Adrenal gland (tissue), 9 donors: ENCODE measurements at regions not wholly inside any gene's neighbourhood (a gene's known extent, or its start where the extent isn't known, plus 50 kb on each side); places are given as distances from the start of the nearest gene placed in this dataset.

ENCODE experiments used
- DNase-seq, 7 donors: peaks; one replicate each; pipeline ENCODE4 v3.0.0-alpha.2; 2019 to 2020
- H3K27ac ChIP-seq, 5 donors: fragments of 200-600 bp; sonication (generic) in 4 of 5; 1 replicate in 3 of 5; 2 replicates in 2 of 5; pipeline versions ENCODE4 v1.5.1 to v1.8.0; 2016 to 2020; ENCODE audit warnings: mild to moderate bottlenecking in 1 of 5
- H3K27me3 ChIP-seq: fragments of 200-600 bp; 2 replicates; pipeline ENCODE4 v1.8.0; 2021
- H3K36me3 ChIP-seq, 2 donors: fragments of 200-600 bp; replicated peaks in 1 of 2; 1 replicate in 1 of 2; 2 replicates in 1 of 2; pipeline versions ENCODE4 v1.5.1 to v1.8.0; 2018 to 2022
- H3K4me1 ChIP-seq, 2 donors: fragments of 200-600 bp; replicated peaks in 1 of 2; 1 replicate in 1 of 2; 2 replicates in 1 of 2; pipeline versions ENCODE4 v1.5.1 to v1.8.0; 2018 to 2021
- H3K4me3 ChIP-seq, 4 donors: fragments of 200-600 bp; sonication (generic) in 3 of 4; one replicate each; pipeline ENCODE4 v1.5.1; 2016 to 2018
- H3K9me3 ChIP-seq, 3 donors: fragments of 200-600 bp; sonication (generic) in 1 of 3; replicated peaks in 1 of 3; 1 replicate in 2 of 3; 2 replicates in 1 of 3; pipeline versions ENCODE4 v1.5.1 to v1.8.0; 2016 to 2021
- CTCF ChIP-seq, 6 experiments: fragments of 450-650 bp in 4 of 6; fragments of 200-600 bp in 2 of 6; sonication (generic) in 1 of 6; IDR thresholded peaks; 1 replicate in 5 of 6; 2 replicates in 1 of 6; pipeline versions ENCODE4 v1.5.1 to v1.8.0; 2016 to 2021; ENCODE audit warnings: antibody characterized with exemption in 6 of 6, mild to moderate bottlenecking in 2 of 6, moderate library complexity in 1 of 6
- POLR2A ChIP-seq, 2 donors: fragments of 450-650 bp; IDR thresholded peaks; one replicate each; pipeline ENCODE4 v1.6.1; 2017; ENCODE audit warnings: antibody characterized with exemption in 2 of 2, mild to moderate bottlenecking in 2 of 2, moderate library complexity in 1 of 2
- WGBS, 4 donors: extraction: QIAGEN DNeasy Blood & Tissue Kit in 2 of 4; methylation state at CpG; one replicate each; pipeline versions ENCODE4 v1.1.5 to v1.1.7; 2013 to 2017; 5-methylcytosine and 5-hydroxymethylcytosine counted together
- intact Hi-C, 2 donors: fragments of 100-400 bp; cut with DNase I; formaldehyde crosslinking; loops; one replicate each; pipeline versions ENCODE4 v1.14.1 to v1.15.0; 2022 to 2023
- donor health status: healthy with polysubstance abuse.
- donor health status: Bipolar disorder and iron deficiency.
- donor health status: DM: yes; HTN: yes; CAD: no.
- donor health status: DM: no; HTN: no; CAD: no.
- donor health status: DM: no; HTN: no; CAD: no.

- no peak overlapping the region for H3K27ac ChIP-seq
- TF ChIP-seq POLR2A (IDR thresholded peaks at IDR 0.05): no peak
- no peak for TF ChIP-seq CTCF (IDR thresholded peaks at IDR 0.05)
Observed at GRCh38 chr10:6654571-6654970, 74.5 kb upstream of the PRKCQ start.

GRCh38 chr10:6650586-6650985 is 70.5 kb upstream of the PRKCQ start:
- Histone ChIP-seq H3K4me3 (no peak overlapping the region), H3K4me1 (no peaks in the 10 kb centered on the region), H3K36me3 (no peaks in the 10 kb centered on the region), H3K9me3 (no peaks in the 10 kb centered on the region), H3K27ac (no peak overlapping the region), H3K27me3 (peaks cover 8% of the 10 kb centered on the region)
- TF ChIP-seq POLR2A (IDR thresholded peaks at IDR 0.05) (no peak), CTCF (IDR thresholded peaks at IDR 0.05) (no peak)
- WGBS, 4 donors: 81 to 84% (median 84%) methylated on average over 6 of the region's 6 CpGs
- intact Hi-C loops: no loop called here
- DNase-seq: no peak

More at GRCh38 chr10:6654571-6654970, 74.5 kb upstream of the PRKCQ start:
- Histone ChIP-seq H3K36me3 (no peaks in the 10 kb centered on the region), H3K27me3 (peaks cover 7% of the 10 kb centered on the region), H3K4me3 (no peak overlapping the region), H3K4me1 (no peaks in the 10 kb centered on the region), H3K9me3 (no peaks in the 10 kb centered on the region)
- 74 to 89% (median 83%) methylated on average over 2 of the region's 2 CpGs for WGBS, 4 donors
- intact Hi-C loops: no loop called here
- DNase-seq: no peak

GRCh38 chr10:6649903-6650302 is 69.8 kb upstream of the PRKCQ start:
- Histone ChIP-seq H3K9me3 (no peaks in the 10 kb centered on the region), H3K4me1 (no peaks in the 10 kb centered on the region), H3K36me3 (no peaks in the 10 kb centered on the region), H3K27ac (no peak overlapping the region), H3K27me3 (peaks cover 8% of the 10 kb centered on the region), H3K4me3 (no peak overlapping the region)
- intact Hi-C loops: no loop called here
- TF ChIP-seq CTCF (IDR thresholded peaks at IDR 0.05) (no peak), POLR2A (IDR thresholded peaks at IDR 0.05) (no peak)
- no peak for DNase-seq
- 63 to 76% (median 73%) methylated on average over 6 of the region's 6 CpGs for WGBS, 4 donors

GRCh38 chr10:6648894-6649720 is 69.0 kb upstream of the PRKCQ start:
- no peak for DNase-seq
- no peak overlapping the region for H3K4me3 ChIP-seq
- H3K36me3 ChIP-seq: no peaks in the 10 kb centered on the region
- TF ChIP-seq POLR2A (IDR thresholded peaks at IDR 0.05) (no peak), CTCF (IDR thresholded peaks at IDR 0.05) (no peak)
- no peak overlapping the region for H3K27ac ChIP-seq
- H3K4me1 ChIP-seq: no peaks in the 10 kb centered on the region
- WGBS, 4 donors: 46 to 51% (median 48%) methylated on average over 8 of the region's 8 CpGs
- no peaks in the 10 kb centered on the region for H3K9me3 ChIP-seq
- intact Hi-C loops: no loop called here
- H3K27me3 ChIP-seq: peaks cover 8% of the 10 kb centered on the region
